Posterior cingulate gyrus (tissue), 11 donors: ENCODE measurements at regions not wholly inside any gene's neighbourhood (a gene's known extent, or its start where the extent isn't known, plus 50 kb on each side); places are given as distances from the start of the nearest gene placed in this dataset.
A peak's percentile ranks its signal among the peaks of the same experiment; 100 is the strongest.
"Not testable (repeated sequence)": the region's sequence is repeated elsewhere in the genome, so short reads cannot be mapped to it uniquely, and the experiment has no call there.

Experiments
- DNase-seq, 10 donors: peaks; one replicate each; pipeline versions ENCODE4 v3.0.0 to v3.0.0-alpha.2; 2020 to 2021; ENCODE audit warnings: mixed read lengths in 3 of 10
- intact Hi-C: fragments of 100-400 bp; cut with DNase I; formaldehyde crosslinking; loops from one replicate; pipeline ENCODE4 v1.15.1; 2023

- DNase-seq = no peak
- intact Hi-C loops = no loop called here
Observed at GRCh38 chrX:55981603-55982002, 250.6 kb upstream of the KLF8 start.

- DNase-seq = peak in 2 of 10 donors; percentile 37 to 61
- intact Hi-C loops = no loop called here
Observed at GRCh38 chrX:55996649-55997048, 235.5 kb upstream of the KLF8 start.

- no peak for DNase-seq
- intact Hi-C loops = no loop called here
Observed at GRCh38 chrX:56000174-56000573, 232.0 kb upstream of the KLF8 start.

- intact Hi-C loops = no loop called here
- DNase-seq = no peak
Observed at GRCh38 chrX:56000729-56001128, 231.4 kb upstream of the KLF8 start.

GRCh38 chrX:56025872-56026571 lies 206.1 kb upstream of the KLF8 start:
- no peak for DNase-seq
- intact Hi-C loops = no loop called here

- intact Hi-C loops = no loop called here
- DNase-seq = no peak
Observed at GRCh38 chrX:56026815-56027214, 205.3 kb upstream of the KLF8 start.

- no peak for DNase-seq
- intact Hi-C loops = no loop called here
Observed at GRCh38 chrX:56029188-56029587, 203.0 kb upstream of the KLF8 start.

- no peak for DNase-seq
- intact Hi-C loops = no loop called here
Observed at GRCh38 chrX:56029691-56030090, 202.5 kb upstream of the KLF8 start.

GRCh38 chrX:56031409-56031808 lies 200.7 kb upstream of the KLF8 start:
- intact Hi-C loops = no loop called here
- no peak for DNase-seq

GRCh38 chrX:56033495-56034180 lies 198.5 kb upstream of the KLF8 start:
- intact Hi-C loops = no loop called here
- DNase-seq = no peak

GRCh38 chrX:56052673-56053330 lies 179.4 kb upstream of the KLF8 start:
- peak in 1 of 10 donors; percentile 61 for DNase-seq
- intact Hi-C loops = not testable (repeated sequence)

GRCh38 chrX:56057325-56057724 lies 174.8 kb upstream of the KLF8 start:
- peak in 1 of 10 donors; percentile 43 for DNase-seq
- intact Hi-C loops = no loop called here

- intact Hi-C loops = no loop called here
- DNase-seq = peak in 1 of 10 donors; percentile 47
Observed at GRCh38 chrX:56066016-56066415, 166.1 kb upstream of the KLF8 start.

- intact Hi-C loops = no loop called here
- DNase-seq = peak in 2 of 10 donors; percentile 39 to 45
Observed at GRCh38 chrX:56068274-56068758, 163.8 kb upstream of the KLF8 start.

- DNase-seq = peak in 2 of 10 donors; percentile 3 to 50
- intact Hi-C loops = no loop called here
Observed at GRCh38 chrX:56069299-56069931, 162.7 kb upstream of the KLF8 start.

GRCh38 chrX:56089376-56089775 lies 142.8 kb upstream of the KLF8 start:
- intact Hi-C loops = no loop called here
- DNase-seq = no peak

GRCh38 chrX:56099271-56099670 lies 132.9 kb upstream of the KLF8 start:
- intact Hi-C loops = no loop called here
- no peak for DNase-seq

GRCh38 chrX:56107320-56107719 lies 124.8 kb upstream of the KLF8 start:
- intact Hi-C loops = no loop called here

GRCh38 chrX:56113785-56114436 lies 118.2 kb upstream of the KLF8 start:
- intact Hi-C loops = no loop called here
- DNase-seq = peak in 2 of 10 donors; percentile 56

More at GRCh38 chrX:56107320-56107719, 124.8 kb upstream of the KLF8 start:
- peak in 1 of 10 donors; percentile 39 for DNase-seq

GRCh38 chrX:56114437-56114787 lies 117.7 kb upstream of the KLF8 start:
- intact Hi-C loops = no loop called here
- DNase-seq = no peak
